GM21576 (cell line): ENCODE measurements at regions not wholly inside any gene's neighbourhood (a gene's known extent, or its start where the extent isn't known, plus 50 kb on each side); places are given as distances from the start of the nearest gene placed in this dataset.

Experiments
- ATAC-seq: cut with Tn5 transposase; IDR thresholded peaks from one replicate; pipeline ENCODE4 v1.9.1; 2021; ENCODE audit warnings: mild to moderate bottlenecking, moderate library complexity; ENCODE audit not compliant: unreplicated experiment

DNA sequence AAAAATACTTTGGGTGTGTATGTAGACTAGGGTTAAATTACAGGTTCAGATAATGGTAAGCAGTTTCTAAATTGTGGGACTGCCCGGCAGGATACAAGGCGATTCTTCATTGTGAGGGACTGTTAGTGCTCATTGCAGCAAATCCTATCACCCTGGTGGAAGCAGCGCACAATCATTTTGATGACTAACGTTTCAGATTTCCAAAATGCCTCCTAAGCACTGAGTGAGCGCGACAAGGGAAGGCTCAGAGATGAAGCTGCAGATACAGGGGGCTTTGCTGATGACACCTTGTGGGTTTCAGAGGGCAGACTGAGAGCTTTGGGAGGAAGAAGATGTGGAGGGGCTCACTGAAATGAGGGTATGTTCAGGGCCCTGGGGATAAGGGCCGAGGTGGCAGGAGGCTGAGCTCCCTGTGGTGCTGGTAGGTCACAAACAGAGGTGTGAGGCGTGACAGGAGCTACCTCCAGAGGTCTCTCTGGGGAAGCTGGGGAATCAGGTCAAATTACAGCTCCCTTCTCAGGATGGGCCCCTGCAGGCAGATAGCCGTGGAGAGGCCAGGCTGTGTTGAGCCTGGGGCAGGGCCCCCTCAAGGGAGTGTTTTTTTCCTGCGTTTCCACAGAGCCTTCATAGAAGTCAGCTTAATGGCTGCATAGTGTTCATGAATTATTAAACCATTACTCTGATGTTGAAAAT, 84.5 kb upstream of the FYN start:
- ATAC-seq: no peak

DNA sequence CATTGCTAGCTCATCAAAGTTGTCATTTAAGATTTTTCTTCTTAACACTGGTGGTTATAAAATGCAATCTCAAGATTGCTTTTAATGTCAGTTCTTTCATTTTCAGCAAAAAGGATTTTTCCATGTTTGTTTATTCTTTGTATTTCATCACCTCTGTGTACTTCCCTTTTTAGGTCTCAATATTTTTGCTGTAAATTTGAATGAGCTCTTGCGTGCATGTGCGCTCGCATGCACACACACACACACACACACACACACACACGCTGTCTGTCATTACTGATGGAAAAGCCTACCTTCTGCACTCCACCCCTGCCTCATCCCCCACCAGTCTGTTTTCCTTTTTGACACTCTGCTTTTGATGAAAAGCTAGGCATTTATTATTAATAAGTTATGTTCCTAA, 85.3 kb upstream of the FYN start:
- ATAC-seq: no peak

DNA sequence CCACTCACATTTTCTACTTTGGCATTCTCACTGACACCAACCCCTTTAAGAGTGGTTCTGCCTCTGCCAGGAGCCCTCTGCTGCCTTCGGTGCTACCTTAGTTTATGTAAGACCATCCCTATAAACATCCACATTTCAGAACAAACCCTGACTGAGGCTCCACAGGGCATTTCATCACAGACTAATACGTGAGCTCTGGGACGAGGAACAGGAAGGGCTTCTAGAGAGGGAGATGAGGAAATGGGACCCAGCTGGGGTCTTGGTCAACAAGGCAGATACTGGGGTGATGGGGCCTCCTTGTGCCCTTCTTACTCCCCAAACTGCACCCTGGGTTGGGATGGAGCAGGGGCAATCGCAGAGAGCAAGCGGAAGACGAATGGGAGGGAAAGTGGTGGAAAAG, 86.5 kb upstream of the FYN start:
- no peak for ATAC-seq

DNA sequence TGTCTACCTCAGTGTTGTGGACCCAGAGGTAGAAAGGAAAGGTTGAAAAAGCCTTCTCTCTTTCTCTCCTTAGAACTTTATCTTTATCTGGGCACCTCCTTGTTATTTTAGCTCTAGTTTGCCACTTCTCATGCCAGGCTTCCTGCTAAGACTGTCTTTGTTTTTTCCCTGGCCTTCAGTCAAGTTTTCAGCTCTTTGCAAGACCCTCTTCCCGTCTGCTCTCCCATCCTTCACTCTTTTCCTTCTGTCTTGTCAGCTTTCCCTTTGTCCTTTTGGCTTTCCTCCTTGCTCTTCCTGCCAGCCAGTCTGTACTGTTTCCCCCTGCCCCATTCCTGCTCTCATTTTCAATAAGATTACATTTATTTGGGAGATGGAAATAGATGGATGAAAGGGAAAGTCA, 86.8 kb upstream of the CCN6 start:
- ATAC-seq: no peak

DNA sequence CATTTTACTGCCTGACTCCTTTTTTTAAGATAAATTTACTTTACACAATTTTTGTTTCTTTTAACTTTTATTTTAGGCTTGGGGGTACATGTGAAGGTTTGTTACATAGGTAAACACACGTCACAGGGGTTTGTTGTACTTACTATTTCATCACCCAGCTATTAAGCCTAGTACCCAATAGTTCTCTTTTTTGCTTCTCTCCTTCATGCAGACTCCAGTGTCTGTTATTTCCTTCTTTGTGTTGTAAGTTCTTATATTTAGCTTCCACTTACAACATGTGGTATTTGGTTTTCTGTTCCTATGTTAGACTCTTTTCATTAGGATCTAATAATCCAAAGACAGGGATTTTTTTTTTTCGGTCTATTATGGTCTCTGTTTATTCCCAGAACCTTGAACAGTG, 83.5 kb upstream of the CCN6 start:
- ATAC-seq: no peak

DNA sequence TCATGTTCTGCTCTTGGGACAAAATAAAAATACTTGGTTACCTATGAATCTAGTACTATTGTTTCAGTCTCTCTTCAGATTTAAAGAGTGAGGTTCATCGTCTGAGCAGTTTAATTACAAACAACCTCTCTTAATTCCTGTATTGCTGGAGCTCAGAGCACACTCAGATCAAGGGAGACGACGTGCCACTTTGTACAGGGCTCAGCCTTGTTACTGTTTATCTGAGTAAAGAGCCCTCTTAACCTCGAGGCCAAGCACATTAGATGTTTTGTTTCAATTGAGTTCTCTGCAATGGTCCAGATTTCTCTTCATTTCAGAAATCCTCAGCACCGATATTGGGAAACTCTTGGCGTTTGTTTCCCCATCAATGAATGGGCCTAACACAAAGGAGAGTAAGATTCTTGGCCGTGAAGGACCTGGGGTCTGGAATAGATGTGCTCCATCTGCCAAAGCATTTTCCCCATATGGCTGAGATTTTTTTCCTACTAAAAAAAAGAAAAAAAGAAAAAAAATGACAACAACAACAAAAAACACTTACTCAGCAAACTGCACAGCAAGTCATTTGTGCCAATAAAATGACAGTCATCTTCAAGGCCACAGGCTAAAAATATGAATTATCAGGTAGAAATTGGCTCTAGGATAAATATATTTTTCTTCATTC, 82.6 kb upstream of the CCN6 start:
- ATAC-seq: no peak

DNA sequence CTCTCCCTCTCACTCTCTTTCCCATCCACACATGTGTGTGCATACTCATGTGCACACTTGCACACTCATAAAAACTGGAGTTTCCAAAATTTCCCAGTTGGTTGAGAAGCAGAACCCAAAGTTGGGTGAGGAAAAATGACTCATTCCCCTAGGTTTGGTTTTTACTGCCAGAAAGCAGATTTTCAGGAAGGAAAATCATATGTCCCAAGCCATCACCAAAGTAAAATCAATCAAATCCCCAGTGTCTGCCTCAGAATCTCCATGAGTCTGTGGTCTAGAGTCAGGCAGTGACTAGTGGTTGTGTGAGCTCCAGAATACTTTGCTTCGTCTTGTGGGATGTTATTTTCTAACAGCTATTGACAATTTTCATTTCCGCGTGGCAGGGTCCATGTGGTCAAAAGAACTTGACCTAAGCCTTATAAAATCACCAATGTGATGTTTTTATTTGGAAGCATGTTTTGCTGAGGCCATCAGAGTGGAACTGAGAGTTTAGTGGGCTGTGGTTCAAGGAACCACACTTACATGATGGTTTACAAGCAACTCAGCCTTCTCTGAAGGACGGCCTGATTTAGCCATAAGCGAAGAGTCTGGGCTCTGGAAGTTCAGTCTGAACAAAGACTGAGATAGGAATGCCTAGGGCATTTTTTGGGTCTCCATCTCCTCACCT, 81.9 kb upstream of the CCN6 start:
- ATAC-seq: no peak

DNA sequence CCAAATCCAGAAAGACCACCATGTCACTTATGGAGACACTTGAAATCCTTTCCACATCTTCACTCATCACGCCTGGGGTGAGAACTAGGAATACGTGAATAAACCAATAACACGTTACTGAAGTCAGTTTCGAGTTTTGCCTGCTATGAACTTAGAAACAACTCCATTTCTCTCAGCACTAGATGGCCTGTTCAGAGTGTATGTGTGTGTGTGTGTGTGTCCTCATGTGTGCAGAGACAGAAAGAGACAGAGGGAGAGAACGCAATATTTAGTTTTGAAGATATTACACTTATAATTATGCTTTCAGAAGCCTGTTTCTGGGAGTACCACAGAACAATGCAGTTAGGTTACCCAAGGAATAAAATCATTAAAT, 81.2 kb upstream of the CCN6 start:
- no peak for ATAC-seq

DNA sequence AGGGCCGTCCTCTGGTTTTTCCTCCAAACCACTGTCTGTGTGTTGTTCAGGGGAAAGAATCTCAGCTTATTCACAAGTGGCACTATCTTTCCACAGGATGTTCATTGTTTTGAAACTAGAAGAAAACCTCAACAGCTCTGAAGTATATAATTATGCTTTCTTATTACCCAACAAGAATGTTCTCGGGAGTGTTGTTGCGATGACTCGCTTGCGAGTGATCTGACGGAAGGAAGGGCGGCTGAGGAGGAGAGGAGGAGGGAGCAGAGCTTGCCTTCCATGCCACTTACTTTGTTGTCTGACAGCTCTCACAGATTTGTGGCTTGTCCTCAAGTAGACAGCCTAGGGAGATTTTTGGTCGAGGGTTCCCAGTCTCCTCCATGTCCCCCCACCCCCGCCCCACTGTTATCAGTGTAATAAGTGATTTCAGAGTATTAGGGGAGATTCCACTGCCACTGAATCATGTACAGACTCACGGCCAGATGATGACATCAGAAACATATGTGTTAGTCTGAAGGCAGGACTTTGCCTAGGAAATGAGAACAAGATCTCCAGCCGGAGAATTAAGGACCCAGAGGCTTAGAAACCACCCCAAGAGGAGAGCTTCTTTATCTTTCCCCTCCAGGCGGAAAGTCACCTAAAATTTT, 80.7 kb upstream of the CCN6 start:
- no peak for ATAC-seq

DNA sequence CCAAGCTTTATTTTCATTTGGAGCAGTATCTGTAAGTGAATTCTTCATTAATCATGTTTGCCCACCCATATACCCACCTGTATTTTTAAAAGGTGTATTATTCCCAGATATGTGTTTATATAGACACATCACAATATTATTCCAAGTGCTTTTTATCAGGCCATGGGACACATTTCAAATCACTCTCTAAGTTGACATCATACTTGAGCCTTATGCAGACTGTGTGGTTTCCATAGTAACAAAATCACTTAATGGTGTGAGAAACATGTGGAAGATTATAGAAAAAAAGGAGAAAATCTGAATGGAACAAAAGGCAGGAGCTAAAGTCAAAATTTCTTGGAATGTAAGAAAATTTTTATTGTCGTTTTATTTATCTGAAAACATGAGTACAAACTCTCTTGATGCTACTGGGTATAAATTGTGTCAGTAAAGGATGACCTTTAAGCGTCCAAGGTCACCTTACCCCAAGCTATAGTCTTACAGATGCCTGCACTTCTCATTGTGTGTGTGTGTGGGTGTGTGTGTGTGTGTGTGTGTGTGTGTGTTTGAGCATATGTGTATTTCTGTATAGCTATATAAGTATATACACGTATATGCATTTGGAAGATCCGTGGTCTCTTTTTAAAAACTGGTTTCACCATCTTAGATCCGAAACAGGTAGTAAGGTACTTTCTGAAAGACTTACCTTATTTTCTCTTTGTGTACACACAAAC, 79.8 kb upstream of the CCN6 start:
- no peak for ATAC-seq

DNA sequence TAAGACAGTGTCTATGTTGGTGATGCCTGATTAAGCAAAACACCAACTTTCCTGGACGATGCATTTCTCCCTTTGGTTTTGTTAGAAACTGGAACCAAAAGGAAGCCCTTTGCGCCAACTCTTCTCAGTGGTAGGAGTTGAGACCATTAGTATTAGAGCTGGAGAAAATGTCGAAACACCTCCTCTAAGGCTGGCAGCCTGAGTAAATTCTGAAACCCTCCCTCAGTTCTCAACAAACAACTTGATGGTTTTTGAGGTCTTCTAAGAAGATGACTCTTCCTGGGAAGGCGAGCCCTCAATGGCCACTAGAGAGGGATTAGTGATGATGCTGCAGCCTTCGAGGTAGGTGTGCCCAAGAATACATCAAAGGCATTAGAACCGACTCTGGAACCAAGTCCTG, 78.4 kb upstream of the CCN6 start:
- no peak for ATAC-seq

DNA sequence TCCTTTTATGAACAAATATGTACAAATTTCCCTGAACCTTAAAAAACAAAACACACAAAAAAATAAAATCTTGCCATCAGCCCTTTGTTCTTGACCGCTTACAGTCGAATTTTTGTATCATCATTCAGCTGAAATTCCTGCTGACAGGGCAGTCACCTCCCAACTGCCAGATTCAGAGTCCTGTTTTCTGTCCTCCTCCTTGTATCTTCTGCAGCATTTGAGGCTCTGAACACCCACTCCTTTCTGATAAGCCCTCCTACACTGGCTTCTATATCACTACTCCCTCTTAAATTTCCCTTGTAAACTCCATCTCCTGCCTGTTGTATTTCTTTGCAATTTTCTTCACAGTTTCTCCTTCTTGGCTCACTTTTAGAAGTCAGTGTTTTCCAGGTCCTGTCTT, 77.8 kb upstream of the CCN6 start:
- no peak for ATAC-seq

DNA sequence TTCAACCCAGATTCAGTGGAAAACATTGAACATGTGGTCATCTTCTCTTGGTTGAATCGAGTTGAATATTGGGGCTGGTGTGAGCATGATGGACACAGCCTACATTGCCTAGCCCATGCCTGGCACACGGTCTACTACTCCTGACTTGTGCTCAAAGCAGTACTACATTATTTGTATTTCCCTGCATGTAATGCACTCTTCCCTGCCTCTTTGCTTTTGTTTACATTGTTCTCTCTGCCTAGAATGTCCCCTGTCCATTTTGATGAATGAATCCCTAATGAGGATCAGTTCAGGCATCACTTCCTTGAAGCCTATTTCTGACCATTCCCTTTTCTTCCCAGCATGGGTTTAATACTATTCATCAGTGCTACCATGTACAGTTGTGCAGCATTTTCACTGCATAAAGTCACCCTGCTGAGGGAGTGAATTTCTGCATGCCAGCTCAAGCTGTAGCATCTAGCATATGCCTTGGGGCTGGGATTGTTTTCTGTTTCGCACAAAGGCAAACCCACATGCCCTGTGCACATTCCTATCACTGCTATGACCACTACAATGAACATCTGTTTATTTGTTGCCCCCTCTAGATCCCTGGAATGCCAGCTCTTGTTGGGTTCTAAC, 75.3 kb upstream of the CCN6 start:
- ATAC-seq: no peak

DNA sequence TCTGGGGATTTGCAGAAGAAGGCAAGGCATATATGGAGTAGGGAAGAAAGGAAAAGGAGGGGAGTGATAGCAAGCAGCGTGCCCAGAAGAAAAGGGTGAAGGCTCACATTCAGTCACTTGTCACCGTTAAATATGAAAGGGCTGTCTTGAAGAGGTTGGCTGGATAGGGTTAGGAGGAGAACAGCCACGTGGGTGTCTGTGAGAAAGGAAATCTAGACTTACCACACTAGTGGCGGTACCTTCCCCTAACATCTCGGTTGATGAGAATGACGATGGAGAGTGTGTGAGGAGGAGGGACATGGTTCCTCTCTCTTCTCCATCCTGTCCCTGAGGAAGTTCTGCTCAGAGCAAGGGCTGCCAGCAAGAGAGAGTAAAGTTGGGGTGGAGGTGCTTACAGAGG, 74.3 kb upstream of the CCN6 start:
- no peak for ATAC-seq

DNA sequence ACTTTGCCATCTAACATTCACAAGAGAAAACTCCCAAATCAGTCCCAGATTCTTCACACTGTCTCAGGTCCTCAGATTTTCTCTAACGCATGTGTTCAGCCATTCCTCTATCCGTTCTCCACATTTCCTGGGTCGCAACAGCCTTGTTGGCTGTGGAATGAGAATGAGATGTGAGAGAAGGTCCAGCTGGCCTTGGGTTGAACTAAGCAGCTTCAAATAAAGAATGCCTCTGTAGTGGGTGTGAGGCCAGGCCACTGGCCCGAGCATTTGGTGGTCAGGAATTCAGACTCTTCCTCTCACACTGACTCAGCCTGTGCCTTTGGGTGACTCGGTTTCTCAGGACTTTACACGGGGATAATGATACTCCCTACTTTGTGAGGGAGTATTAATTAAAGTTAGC, 73.8 kb upstream of the CCN6 start:
- no peak for ATAC-seq

DNA sequence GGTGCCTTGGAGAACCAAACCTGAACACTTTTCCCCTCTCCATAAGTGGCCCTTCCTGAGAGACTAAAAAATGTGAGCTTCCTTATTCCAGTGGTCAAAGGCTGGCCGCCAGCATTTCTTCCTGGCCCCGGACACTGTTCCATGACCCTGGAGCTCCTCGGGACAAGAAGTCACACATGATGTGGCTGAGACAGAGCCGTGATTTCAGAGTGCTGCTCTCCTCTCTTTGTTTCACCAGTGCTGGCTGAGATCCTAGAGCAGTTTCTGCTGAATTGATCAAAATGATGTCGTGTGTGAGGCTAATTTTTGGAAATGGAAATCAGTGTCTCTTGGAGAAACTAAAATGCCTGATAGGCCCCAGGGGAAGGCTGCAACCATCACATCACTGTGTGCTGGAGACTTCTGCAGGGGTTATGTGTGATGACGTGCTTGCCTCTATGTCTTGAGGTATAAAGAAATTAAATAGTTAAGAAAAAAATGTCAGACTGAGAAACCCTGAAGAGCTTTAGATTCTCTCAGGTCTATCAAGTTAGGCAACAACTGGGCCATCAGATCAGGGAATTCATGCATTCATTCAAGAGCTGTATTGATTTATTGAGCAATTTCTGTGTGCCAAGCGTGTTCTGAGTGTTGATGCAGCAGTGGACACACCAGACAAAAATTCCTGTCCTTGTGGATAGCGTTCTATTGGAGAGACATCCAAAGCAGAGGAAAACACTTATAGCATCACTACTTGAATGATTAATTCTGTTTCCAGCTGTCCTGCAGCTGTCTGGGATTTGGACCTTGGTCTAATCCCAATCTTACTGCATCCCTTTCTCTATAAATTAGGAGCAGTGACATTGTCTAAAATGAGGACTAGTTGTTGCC, 72.7 kb upstream of the CCN6 start:
- ATAC-seq: no peak

DNA sequence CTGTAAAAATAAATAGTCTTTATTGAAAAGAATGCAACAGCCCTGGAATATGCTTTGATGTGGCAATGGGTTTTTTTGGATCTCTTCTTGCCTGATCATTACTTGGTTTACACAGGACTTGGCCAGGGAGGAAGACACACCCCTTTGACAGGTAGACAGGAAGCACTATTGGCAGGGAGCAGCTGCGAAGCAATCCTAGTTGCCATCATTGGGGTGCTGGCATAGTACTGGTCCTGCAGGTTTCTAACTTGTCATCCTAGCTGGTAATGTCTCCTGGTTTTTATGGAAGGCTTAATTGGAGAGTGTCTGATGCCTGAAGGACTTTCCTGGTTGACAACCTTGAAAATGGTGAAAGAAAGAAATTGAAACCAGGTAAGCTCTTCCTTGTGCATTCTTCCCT, 71.2 kb upstream of the CCN6 start:
- ATAC-seq: no peak

DNA sequence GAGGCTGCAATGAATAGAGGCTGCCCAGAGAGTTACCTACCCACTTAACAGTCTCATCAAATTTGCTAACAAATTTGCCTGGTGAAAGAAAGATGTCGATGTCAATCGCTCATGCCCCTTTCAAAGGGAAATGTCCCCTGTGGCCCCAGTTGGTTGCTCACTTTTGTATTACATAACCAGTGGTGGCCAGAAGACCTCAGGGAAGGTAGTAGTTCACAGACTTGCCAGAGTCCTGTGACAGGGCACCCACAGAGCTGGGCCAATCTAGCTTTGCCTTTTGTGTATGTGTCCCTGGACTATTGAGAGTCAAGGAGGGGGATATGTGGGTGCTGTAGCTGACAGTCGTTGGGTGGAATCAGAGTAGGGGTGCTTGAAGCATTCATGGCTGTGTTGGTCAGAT, 70.7 kb upstream of the CCN6 start:
- ATAC-seq: no peak

DNA sequence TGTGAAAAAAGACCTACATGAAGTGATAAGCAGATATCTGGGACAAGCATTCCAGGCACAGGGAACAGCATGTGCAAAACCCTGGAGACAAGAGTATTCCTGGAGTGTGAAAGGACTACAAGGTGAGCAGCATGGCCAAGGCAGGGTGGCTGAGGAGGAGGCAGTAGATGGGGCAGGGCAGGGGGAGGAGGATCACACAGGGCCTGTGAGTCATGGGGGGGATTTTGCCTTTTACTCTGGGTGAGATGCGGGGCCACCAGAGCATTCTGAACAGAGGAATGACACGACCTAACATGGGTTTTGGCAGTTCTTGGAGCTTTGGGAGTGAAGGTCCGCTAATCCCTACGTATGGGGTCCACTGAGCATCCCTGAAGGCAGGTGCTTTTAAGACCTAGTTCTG, 69.8 kb upstream of the CCN6 start:
- no peak for ATAC-seq
